ENCODE measurements at regions not wholly inside any gene's neighbourhood (a gene's known extent, or its start where the extent isn't known, plus 50 kb on each side); places are given as distances from the start of the nearest gene placed in this dataset.

GRCh38 chr1:199311478-199312262, 672.8 kb downstream of the PTPRC start:
- CTCF ChIA-PET, result no interaction called here
- no peak for DNase-seq
- H3K4me3 Mint-ChIP-seq, result no peak overlapping the region
- peaks cover 25% of the 10 kb centered on the region for H3K4me1 Mint-ChIP-seq (ENCODE audit: low read depth)
- H3K27ac Mint-ChIP-seq, result no peak overlapping the region
- no peaks in the 10 kb centered on the region for H3K36me3 Mint-ChIP-seq (ENCODE audit: low read depth)
- peaks cover 18% of the 10 kb centered on the region for H3K27me3 Mint-ChIP-seq (ENCODE audit: low read depth)
- no peaks in the 10 kb centered on the region for H3K9me3 Mint-ChIP-seq
- intact Hi-C loops (cut with micrococcal nuclease), result no loop called here

GRCh38 chr1:199312626-199313025, 673.8 kb downstream of the PTPRC start:
- Mint-ChIP-seq H3K27me3 (ENCODE audit: low read depth) (peaks cover 16% of the 10 kb centered on the region), H3K9me3 (no peaks in the 10 kb centered on the region), H3K4me3 (no peak overlapping the region), H3K36me3 (ENCODE audit: low read depth) (no peaks in the 10 kb centered on the region), H3K27ac (no peak overlapping the region), H3K4me1 (ENCODE audit: low read depth) (peaks cover 25% of the 10 kb centered on the region)
- intact Hi-C loops (cut with micrococcal nuclease), result no loop called here
- DNase-seq, result no peak
- CTCF ChIA-PET, result no interaction called here

DNA sequence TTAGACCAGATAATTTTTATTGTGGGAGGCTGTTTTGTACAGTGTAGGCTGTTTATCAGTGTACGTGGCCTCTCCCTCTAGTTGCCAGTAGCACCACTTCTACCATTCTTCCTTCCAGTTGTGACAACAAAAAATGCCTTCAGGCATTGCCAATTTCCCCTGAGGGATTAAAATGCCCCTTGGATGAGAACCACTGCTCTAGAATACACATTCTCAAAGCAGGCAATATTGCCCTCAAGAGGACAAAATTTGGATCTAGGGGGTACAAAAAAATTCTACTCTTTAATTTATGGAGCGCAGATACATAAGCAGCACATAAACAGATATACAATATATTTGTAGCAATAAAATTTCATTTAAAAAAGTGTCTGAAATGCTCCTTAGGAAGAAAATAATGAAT, 674.6 kb downstream of the PTPRC start:
- CTCF ChIA-PET, result no interaction called here
- no peak overlapping the region for H3K4me3 Mint-ChIP-seq
- H3K4me1 Mint-ChIP-seq (ENCODE audit: low read depth), result peaks cover 18% of the 10 kb centered on the region
- H3K27ac Mint-ChIP-seq, result no peak overlapping the region
- peaks cover 16% of the 10 kb centered on the region for H3K27me3 Mint-ChIP-seq (ENCODE audit: low read depth)
- no peaks in the 10 kb centered on the region for H3K9me3 Mint-ChIP-seq
- DNase-seq, result no peak
- H3K36me3 Mint-ChIP-seq (ENCODE audit: low read depth), result no peaks in the 10 kb centered on the region
- intact Hi-C loops (cut with micrococcal nuclease), result no loop called here

GRCh38 chr1:199319341-199319740, 680.5 kb downstream of the PTPRC start:
- no peak for DNase-seq
- no peaks in the 10 kb centered on the region for H3K36me3 Mint-ChIP-seq (ENCODE audit: low read depth)
- no peak overlapping the region for H3K4me3 Mint-ChIP-seq
- CTCF ChIA-PET, result no interaction called here
- peaks cover 13% of the 10 kb centered on the region for H3K27me3 Mint-ChIP-seq (ENCODE audit: low read depth)
- H3K9me3 Mint-ChIP-seq, result no peaks in the 10 kb centered on the region
- intact Hi-C loops (cut with micrococcal nuclease), result no loop called here
- no peaks in the 10 kb centered on the region for H3K4me1 Mint-ChIP-seq (ENCODE audit: low read depth)
- no peak overlapping the region for H3K27ac Mint-ChIP-seq

DNA sequence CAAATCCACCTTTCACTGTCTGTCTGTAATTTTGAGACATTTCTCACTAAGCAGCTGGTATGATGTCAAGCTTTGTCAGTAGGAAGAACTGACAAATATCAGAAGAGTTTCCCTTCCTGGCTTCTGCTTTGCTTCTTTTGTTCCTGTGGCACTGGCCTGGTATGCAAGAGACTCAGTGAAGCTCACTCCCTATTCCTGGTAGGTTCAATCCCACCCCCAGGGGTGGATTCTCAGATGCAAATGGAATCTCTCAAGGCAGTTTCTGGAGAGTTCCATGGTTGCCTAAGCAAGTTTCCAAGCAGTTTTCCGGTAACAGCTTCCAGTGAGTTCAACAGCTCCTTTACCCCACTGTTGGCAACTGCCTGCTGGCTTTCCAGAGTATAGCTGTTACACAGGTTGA, 683.4 kb downstream of the PTPRC start:
- Mint-ChIP-seq H3K9me3 (no peaks in the 10 kb centered on the region), H3K27ac (no peak overlapping the region), H3K36me3 (ENCODE audit: low read depth) (no peaks in the 10 kb centered on the region), H3K27me3 (ENCODE audit: low read depth) (peaks cover 13% of the 10 kb centered on the region), H3K4me3 (no peak overlapping the region), H3K4me1 (ENCODE audit: low read depth) (no peaks in the 10 kb centered on the region)
- intact Hi-C loops (cut with micrococcal nuclease), result no loop called here
- CTCF ChIA-PET, result no interaction called here
- no peak for DNase-seq

GRCh38 chr1:199333180-199333579, 694.3 kb upstream of the NR5A2 start:
- Mint-ChIP-seq H3K36me3 (ENCODE audit: low read depth) (no peaks in the 10 kb centered on the region), H3K4me3 (no peak overlapping the region), H3K27me3 (ENCODE audit: low read depth) (peaks cover 4% of the 10 kb centered on the region), H3K27ac (no peak overlapping the region), H3K4me1 (ENCODE audit: low read depth) (no peaks in the 10 kb centered on the region), H3K9me3 (no peaks in the 10 kb centered on the region)
- no peak for DNase-seq
- intact Hi-C loops (cut with micrococcal nuclease), result no loop called here
- CTCF ChIA-PET, result no interaction called here

DNA sequence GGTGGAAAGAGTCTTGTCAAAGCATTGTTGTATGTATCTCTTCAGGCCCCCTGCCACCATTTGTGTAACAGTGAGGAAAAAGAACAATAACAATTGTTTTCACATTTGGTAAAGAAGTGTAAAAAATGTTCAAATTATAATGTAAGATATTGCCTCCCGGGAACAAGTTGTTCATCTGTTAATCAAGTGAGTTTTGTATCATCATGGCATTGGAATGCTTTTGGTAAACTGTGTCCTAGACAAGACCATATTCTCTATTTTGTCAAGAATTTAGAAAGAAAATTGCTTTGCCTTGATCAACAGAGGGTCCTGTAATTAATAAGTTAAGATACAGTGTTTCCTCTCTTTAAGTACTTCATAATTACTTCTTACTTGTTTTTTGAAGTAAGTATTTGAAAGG, 692.0 kb upstream of the NR5A2 start:
- no peak overlapping the region for H3K4me3 Mint-ChIP-seq
- intact Hi-C loops (cut with micrococcal nuclease), result no loop called here
- DNase-seq, result no peak
- CTCF ChIA-PET, result no interaction called here
- peaks cover 16% of the 10 kb centered on the region for H3K27me3 Mint-ChIP-seq (ENCODE audit: low read depth)
- no peaks in the 10 kb centered on the region for H3K4me1 Mint-ChIP-seq (ENCODE audit: low read depth)
- no peaks in the 10 kb centered on the region for H3K36me3 Mint-ChIP-seq (ENCODE audit: low read depth)
- H3K27ac Mint-ChIP-seq, result no peak overlapping the region
- H3K9me3 Mint-ChIP-seq, result no peaks in the 10 kb centered on the region

- intact Hi-C loops (cut with micrococcal nuclease), result no loop called here
- CTCF ChIA-PET, result no interaction called here
- no peak overlapping the region for H3K27ac Mint-ChIP-seq
These were observed 690.5 kb upstream of the NR5A2 start for GRCh38 chr1:199336745-199337640.

DNA sequence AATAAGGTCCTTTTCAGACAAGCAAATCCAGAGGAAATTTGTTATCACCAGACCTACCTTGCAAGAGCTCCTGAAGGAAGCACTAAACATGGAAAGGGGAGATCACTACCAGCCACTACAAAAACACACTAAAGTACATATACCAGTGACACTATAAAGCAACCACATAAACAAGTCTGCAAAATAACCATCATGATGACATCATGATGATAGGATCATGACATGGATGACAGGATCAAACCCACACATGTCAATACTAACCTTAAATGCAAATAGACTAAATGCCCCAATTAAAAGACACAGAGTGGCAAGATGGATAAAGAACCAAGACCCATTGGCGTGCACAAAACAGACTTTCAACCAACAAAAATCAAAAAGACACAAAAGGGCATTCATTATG, 688.8 kb upstream of the NR5A2 start:
- H3K9me3 Mint-ChIP-seq, result peaks cover 4% of the 10 kb centered on the region
- no peak overlapping the region for H3K27ac Mint-ChIP-seq
- H3K4me1 Mint-ChIP-seq (ENCODE audit: low read depth), result no peaks in the 10 kb centered on the region
- CTCF ChIA-PET, result no interaction called here
- H3K36me3 Mint-ChIP-seq (ENCODE audit: low read depth), result no peaks in the 10 kb centered on the region
- no peak for DNase-seq
- intact Hi-C loops (cut with micrococcal nuclease), result no loop called here
- H3K4me3 Mint-ChIP-seq, result no peak overlapping the region
- H3K27me3 Mint-ChIP-seq (ENCODE audit: low read depth), result peaks cover 21% of the 10 kb centered on the region

More at GRCh38 chr1:199336745-199337640, 690.5 kb upstream of the NR5A2 start:
- Mint-ChIP-seq H3K36me3 (ENCODE audit: low read depth) (no peaks in the 10 kb centered on the region), H3K9me3 (no peaks in the 10 kb centered on the region), H3K4me3 (no peak overlapping the region), H3K4me1 (ENCODE audit: low read depth) (no peaks in the 10 kb centered on the region), H3K27me3 (ENCODE audit: low read depth) (peaks cover 18% of the 10 kb centered on the region)
- no peak for DNase-seq

GRCh38 chr1:199352351-199352750, 675.2 kb upstream of the NR5A2 start:
- Mint-ChIP-seq H3K4me1 (ENCODE audit: low read depth) (no peaks in the 10 kb centered on the region), H3K9me3 (peaks cover 1% of the 10 kb centered on the region), H3K4me3 (no peak overlapping the region), H3K36me3 (ENCODE audit: low read depth) (no peaks in the 10 kb centered on the region), H3K27ac (no peak overlapping the region), H3K27me3 (ENCODE audit: low read depth) (peaks cover 15% of the 10 kb centered on the region)
- no peak for DNase-seq
- CTCF ChIA-PET, result no interaction called here
- intact Hi-C loops (cut with micrococcal nuclease), result no loop called here

DNA sequence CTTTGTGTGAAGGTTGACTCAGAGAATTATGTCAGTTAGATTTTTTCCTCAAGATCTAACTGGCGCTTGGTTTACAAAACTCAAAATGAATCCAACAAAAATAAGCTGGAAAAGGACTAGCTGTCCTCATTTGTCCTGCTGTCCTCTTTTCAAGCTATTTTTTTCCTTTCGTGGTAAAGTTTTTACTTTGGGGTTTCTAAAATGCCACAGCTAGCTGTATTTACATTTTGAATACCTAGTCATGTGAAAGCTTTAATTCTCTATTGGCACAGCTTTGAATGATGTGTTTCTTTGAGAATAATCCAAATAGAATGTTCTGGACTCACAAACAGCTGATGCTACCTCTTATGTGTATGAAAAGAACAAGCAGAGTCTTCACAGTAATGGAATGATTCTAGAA, 673.6 kb upstream of the NR5A2 start:
- no peaks in the 10 kb centered on the region for H3K4me1 Mint-ChIP-seq (ENCODE audit: low read depth)
- H3K27me3 Mint-ChIP-seq (ENCODE audit: low read depth), result peaks cover 12% of the 10 kb centered on the region
- H3K4me3 Mint-ChIP-seq, result no peak overlapping the region
- intact Hi-C loops (cut with micrococcal nuclease), result no loop called here
- no peak overlapping the region for H3K27ac Mint-ChIP-seq
- H3K9me3 Mint-ChIP-seq, result peaks cover 1% of the 10 kb centered on the region
- DNase-seq, result no peak
- CTCF ChIA-PET, result interaction anchor here (0.6 kb wide), 1 partner anchor 71 kb away, joined by 3 read pairs; no protein-coding TSS in a partner anchor
- H3K36me3 Mint-ChIP-seq (ENCODE audit: low read depth), result no peaks in the 10 kb centered on the region

GRCh38 chr1:199356561-199356960, 670.9 kb upstream of the NR5A2 start:
- Mint-ChIP-seq H3K27me3 (ENCODE audit: low read depth) (peaks cover 11% of the 10 kb centered on the region), H3K4me1 (ENCODE audit: low read depth) (no peaks in the 10 kb centered on the region), H3K27ac (no peak overlapping the region), H3K36me3 (ENCODE audit: low read depth) (no peaks in the 10 kb centered on the region), H3K4me3 (no peak overlapping the region), H3K9me3 (no peaks in the 10 kb centered on the region)
- no peak for DNase-seq
- intact Hi-C loops (cut with micrococcal nuclease), result no loop called here
- CTCF ChIA-PET, result no interaction called here

- H3K4me1 Mint-ChIP-seq (ENCODE audit: low read depth), result no peaks in the 10 kb centered on the region
- DNase-seq, result no peak
- H3K9me3 Mint-ChIP-seq, result no peaks in the 10 kb centered on the region
- intact Hi-C loops (cut with micrococcal nuclease), result no loop called here
- H3K27me3 Mint-ChIP-seq (ENCODE audit: low read depth), result peaks cover 8% of the 10 kb centered on the region
- no peak overlapping the region for H3K27ac Mint-ChIP-seq
- no peaks in the 10 kb centered on the region for H3K36me3 Mint-ChIP-seq (ENCODE audit: low read depth)
- CTCF ChIA-PET, result interaction anchor here (0.9 kb wide), 1 partner anchor 48 kb away, joined by 3 read pairs; no protein-coding TSS in a partner anchor
- no peak overlapping the region for H3K4me3 Mint-ChIP-seq
These were observed 669.9 kb upstream of the NR5A2 start for GRCh38 chr1:199357599-199357998.
